Chondrocyte (in vitro differentiated cells): ENCODE measurements at regions not wholly inside any gene's neighbourhood (a gene's known extent, or its start where the extent isn't known, plus 50 kb on each side); places are given as distances from the start of the nearest gene placed in this dataset.

ENCODE experiments used
- DNase-seq: peaks from one replicate; pipeline ENCODE4 v3.0.0; 2021; ENCODE audit warnings: mixed read lengths, low spot score
- H3K27ac Mint-ChIP-seq: one replicate; pipeline ENCODE4 v1.8.0; 2021; ENCODE audit warnings: mild to moderate bottlenecking, moderate library complexity, mixed read lengths; ENCODE audit not compliant: unreplicated experiment
- H3K27me3 Mint-ChIP-seq: 2 replicates; pipeline ENCODE4 v1.8.0; 2021; ENCODE audit warnings: low read depth, mixed read lengths
- H3K36me3 Mint-ChIP-seq: 2 replicates; pipeline ENCODE4 v1.8.0; 2021; ENCODE audit warnings: low read depth, mixed read lengths
- H3K4me1 Mint-ChIP-seq: 2 replicates; pipeline ENCODE4 v1.8.0; 2021; ENCODE audit warnings: low read depth, mild to moderate bottlenecking, mixed read lengths
- H3K4me3 Mint-ChIP-seq: one replicate; pipeline ENCODE4 v1.8.0; 2021; ENCODE audit warnings: mild to moderate bottlenecking, moderate library complexity, mixed read lengths; ENCODE audit not compliant: unreplicated experiment
- H3K9me3 Mint-ChIP-seq: 2 replicates; pipeline ENCODE4 v1.8.0; 2021; ENCODE audit warnings: low read depth, mixed read lengths
- CTCF ChIP-seq: fragments of 200-600 bp; sonication (generic); IDR thresholded peaks from 2 replicates; pipeline ENCODE4 v1.5.0; 2021; ENCODE audit warnings: antibody characterized with exemption, mild to moderate bottlenecking, moderate library complexity

GRCh38 chrX:13121020-13121555 lies 76.7 kb upstream of the FAM9C start:
- Mint-ChIP-seq H3K27me3 (no peaks in the 10 kb centered on the region), H3K4me1 (peaks cover 62% of the 10 kb centered on the region), H3K9me3 (peaks cover 15% of the 10 kb centered on the region), H3K27ac (no peak overlapping the region), H3K36me3 (peaks cover 3% of the 10 kb centered on the region), H3K4me3 (no peak overlapping the region)
- no peak for DNase-seq
- no peak for TF ChIP-seq CTCF

GRCh38 chrX:13120017-13120416 lies 75.6 kb upstream of the FAM9C start:
- peak overlapping the region; percentile 80 for H3K27ac Mint-ChIP-seq
- peak overlapping the region; percentile 29 for H3K4me3 Mint-ChIP-seq
- peaks cover 15% of the 10 kb centered on the region for H3K9me3 Mint-ChIP-seq
- no peak for DNase-seq
- peaks cover 54% of the 10 kb centered on the region for H3K4me1 Mint-ChIP-seq
- no peaks in the 10 kb centered on the region for H3K27me3 Mint-ChIP-seq
- no peak for TF ChIP-seq CTCF
- H3K36me3 Mint-ChIP-seq, result peaks cover 3% of the 10 kb centered on the region

GRCh38 chrX:13119386-13119785 lies 75.0 kb upstream of the FAM9C start:
- Mint-ChIP-seq H3K4me1 (peaks cover 48% of the 10 kb centered on the region), H3K36me3 (peaks cover 3% of the 10 kb centered on the region), H3K27me3 (no peaks in the 10 kb centered on the region), H3K27ac (no peak overlapping the region), H3K9me3 (peaks cover 15% of the 10 kb centered on the region), H3K4me3 (no peak overlapping the region)
- no peak for DNase-seq
- no peak for TF ChIP-seq CTCF

GRCh38 chrX:13115146-13115855 lies 70.9 kb upstream of the FAM9C start:
- Mint-ChIP-seq H3K4me3 (no peak overlapping the region), H3K36me3 (peaks cover 3% of the 10 kb centered on the region), H3K27ac (no peak overlapping the region), H3K27me3 (no peaks in the 10 kb centered on the region), H3K9me3 (peaks cover 17% of the 10 kb centered on the region), H3K4me1 (peaks cover 20% of the 10 kb centered on the region)
- TF ChIP-seq CTCF, result no peak
- no peak for DNase-seq

- no peak for TF ChIP-seq CTCF
- H3K9me3 Mint-ChIP-seq, result peaks cover 16% of the 10 kb centered on the region
- H3K4me3 Mint-ChIP-seq, result no peak overlapping the region
- no peak for DNase-seq
- H3K27me3 Mint-ChIP-seq, result no peaks in the 10 kb centered on the region
- peaks cover 3% of the 10 kb centered on the region for H3K36me3 Mint-ChIP-seq
- peaks cover 18% of the 10 kb centered on the region for H3K4me1 Mint-ChIP-seq
- no peak overlapping the region for H3K27ac Mint-ChIP-seq
Observed at GRCh38 chrX:13112499-13112898, 68.1 kb upstream of the FAM9C start.
